ENCODE measurements at regions not wholly inside any gene's neighbourhood (a gene's known extent, or its start where the extent isn't known, plus 50 kb on each side); places are given as distances from the start of the nearest gene placed in this dataset.

- no peak for TF ChIP-seq CTCF (IDR thresholded peaks at IDR 0.05)
- Mint-ChIP-seq H3K4me1 (ENCODE audit: low read depth) (no peaks in the 10 kb centered on the region), H3K27me3 (ENCODE audit: low read depth) (no peaks in the 10 kb centered on the region), H3K36me3 (ENCODE audit: low read depth) (no peaks in the 10 kb centered on the region), H3K4me3 (ENCODE audit: unreplicated experiment) (no peak overlapping the region), H3K27ac (ENCODE audit: unreplicated experiment) (no peak overlapping the region), H3K9me3 (ENCODE audit: low read depth) (peaks cover 5% of the 10 kb centered on the region)
- DNase-seq (ENCODE audit: low spot score): no peak
Measured at GRCh38 chr2:2771721-2772411, 440.8 kb upstream of the MYT1L start.

- no peak for DNase-seq (ENCODE audit: low spot score)
- H3K4me3 Mint-ChIP-seq (ENCODE audit: unreplicated experiment): no peak overlapping the region
Measured at GRCh38 chr2:2769481-2770431, 438.7 kb upstream of the MYT1L start.

GRCh38 chr2:2768476-2768875, 437.4 kb upstream of the MYT1L start:
- Mint-ChIP-seq H3K4me3 (ENCODE audit: unreplicated experiment) (no peak overlapping the region), H3K9me3 (ENCODE audit: low read depth) (no peaks in the 10 kb centered on the region), H3K27ac (ENCODE audit: unreplicated experiment) (no peak overlapping the region), H3K27me3 (ENCODE audit: low read depth) (no peaks in the 10 kb centered on the region), H3K36me3 (ENCODE audit: low read depth) (no peaks in the 10 kb centered on the region), H3K4me1 (ENCODE audit: low read depth) (no peaks in the 10 kb centered on the region)
- TF ChIP-seq CTCF (IDR thresholded peaks at IDR 0.05): no peak
- no peak for DNase-seq (ENCODE audit: low spot score)

More at GRCh38 chr2:2769481-2770431, 438.7 kb upstream of the MYT1L start:
- no peaks in the 10 kb centered on the region for H3K27me3 Mint-ChIP-seq (ENCODE audit: low read depth)
- H3K4me1 Mint-ChIP-seq (ENCODE audit: low read depth): no peaks in the 10 kb centered on the region
- no peak overlapping the region for H3K27ac Mint-ChIP-seq (ENCODE audit: unreplicated experiment)
- H3K36me3 Mint-ChIP-seq (ENCODE audit: low read depth): no peaks in the 10 kb centered on the region
- H3K9me3 Mint-ChIP-seq (ENCODE audit: low read depth): no peaks in the 10 kb centered on the region
- TF ChIP-seq CTCF (IDR thresholded peaks at IDR 0.05): no peak

GRCh38 chr2:2767837-2768236, 436.8 kb upstream of the MYT1L start:
- no peak for DNase-seq (ENCODE audit: low spot score)
- H3K27ac Mint-ChIP-seq (ENCODE audit: unreplicated experiment): no peak overlapping the region
- no peaks in the 10 kb centered on the region for H3K36me3 Mint-ChIP-seq (ENCODE audit: low read depth)
- TF ChIP-seq CTCF (IDR thresholded peaks at IDR 0.05): no peak
- no peaks in the 10 kb centered on the region for H3K4me1 Mint-ChIP-seq (ENCODE audit: low read depth)
- H3K27me3 Mint-ChIP-seq (ENCODE audit: low read depth): no peaks in the 10 kb centered on the region
- H3K9me3 Mint-ChIP-seq (ENCODE audit: low read depth): no peaks in the 10 kb centered on the region
- no peak overlapping the region for H3K4me3 Mint-ChIP-seq (ENCODE audit: unreplicated experiment)

- Mint-ChIP-seq H3K27ac (ENCODE audit: unreplicated experiment) (no peak overlapping the region), H3K36me3 (ENCODE audit: low read depth) (no peaks in the 10 kb centered on the region), H3K27me3 (ENCODE audit: low read depth) (no peaks in the 10 kb centered on the region), H3K4me3 (ENCODE audit: unreplicated experiment) (no peak overlapping the region), H3K4me1 (ENCODE audit: low read depth) (no peaks in the 10 kb centered on the region), H3K9me3 (ENCODE audit: low read depth) (peaks cover under 1% of the 10 kb centered on the region)
- no peak for DNase-seq (ENCODE audit: low spot score)
- no peak for TF ChIP-seq CTCF (IDR thresholded peaks at IDR 0.05)
Measured at GRCh38 chr2:2765839-2766495, 434.9 kb upstream of the MYT1L start.

All from chondrocyte (in vitro differentiated cells).